ENCODE measurements at regions not wholly inside any gene's neighbourhood (a gene's known extent, or its start where the extent isn't known, plus 50 kb on each side); places are given as distances from the start of the nearest gene placed in this dataset.

GRCh38 chr18:42606886-42607495 is 508.5 kb downstream of the RIT2 start:
- H3K9me3 ChIP-seq (ENCODE audit: insufficient read depth, low read depth), result no peaks in the 10 kb centered on the region
- H3K9me2 ChIP-seq (ENCODE audit: insufficient read depth), result no peaks in the 10 kb centered on the region
- no TSS peak for BruUV-seq (replicated peaks)
- H2AFZ ChIP-seq, result no peak overlapping the region
- H3K27ac ChIP-seq, result no peak overlapping the region
- no peaks in the 10 kb centered on the region for H3F3A ChIP-seq (ENCODE audit: insufficient read depth, low read depth)
- H3K36me3 ChIP-seq (ENCODE audit: low read depth), result no peaks in the 10 kb centered on the region
- H3K4me2 ChIP-seq, result no peak overlapping the region
- H3K27me3 ChIP-seq (ENCODE audit: insufficient read depth, low read depth), result no peaks in the 10 kb centered on the region
- no peaks in the 10 kb centered on the region for H3K4me1 ChIP-seq (replicated peaks; ENCODE audit: insufficient read depth)
- intact Hi-C loops (cut with micrococcal nuclease; ENCODE audit: unreplicated experiment), result no loop called here
- ChIA-PET CTCF (no interaction called here), POLR2A (ENCODE audit: unreplicated experiment) (no interaction called here)
- no peak overlapping the region for H3K4me3 ChIP-seq
- no peaks in the 10 kb centered on the region for H4K20me1 ChIP-seq (ENCODE audit: insufficient read depth)
- TF ChIP-seq EZH2 (IDR thresholded peaks at IDR 0.05; ENCODE audit: low read depth) (no peak), CTCF (conservative IDR thresholded peaks at IDR 0.05) (no peak)
- no peaks in the 10 kb centered on the region for H3K79me2 ChIP-seq (ENCODE audit: low read depth)
- DNase-seq, result no peak

- intact Hi-C loops (cut with micrococcal nuclease; ENCODE audit: unreplicated experiment), result no loop called here
- Histone ChIP-seq H3F3A (ENCODE audit: insufficient read depth, low read depth) (no peaks in the 10 kb centered on the region), H3K27ac (no peak overlapping the region), H2AFZ (no peak overlapping the region), H4K20me1 (ENCODE audit: insufficient read depth) (no peaks in the 10 kb centered on the region), H3K9me2 (ENCODE audit: insufficient read depth) (no peaks in the 10 kb centered on the region), H3K27me3 (ENCODE audit: insufficient read depth, low read depth) (no peaks in the 10 kb centered on the region), H3K4me1 (replicated peaks; ENCODE audit: insufficient read depth) (no peaks in the 10 kb centered on the region), H3K4me3 (no peak overlapping the region), H3K4me2 (no peak overlapping the region), H3K9me3 (ENCODE audit: insufficient read depth, low read depth) (no peaks in the 10 kb centered on the region), H3K36me3 (ENCODE audit: low read depth) (no peaks in the 10 kb centered on the region), H3K79me2 (ENCODE audit: low read depth) (no peaks in the 10 kb centered on the region)
- POLR2A ChIA-PET (ENCODE audit: unreplicated experiment), result no interaction called here
- TF ChIP-seq EZH2 (IDR thresholded peaks at IDR 0.05; ENCODE audit: low read depth), result no peak
- no peak for TF ChIP-seq CTCF (conservative IDR thresholded peaks at IDR 0.05)
- CTCF ChIA-PET, result no interaction called here
- no peak for DNase-seq
- BruUV-seq (replicated peaks), result no TSS peak
Measured at GRCh38 chr18:42611134-42611533, 504.4 kb downstream of the RIT2 start.

- TF ChIP-seq EZH2 (IDR thresholded peaks at IDR 0.05; ENCODE audit: low read depth) (no peak), CTCF (conservative IDR thresholded peaks at IDR 0.05) (no peak)
- Histone ChIP-seq H3K79me2 (ENCODE audit: low read depth) (no peaks in the 10 kb centered on the region), H4K20me1 (ENCODE audit: insufficient read depth) (no peaks in the 10 kb centered on the region), H3K4me2 (no peak overlapping the region), H3K4me3 (no peak overlapping the region), H3K27ac (no peak overlapping the region), H3K9me2 (ENCODE audit: insufficient read depth) (no peaks in the 10 kb centered on the region), H3K4me1 (replicated peaks; ENCODE audit: insufficient read depth) (no peaks in the 10 kb centered on the region), H3K27me3 (ENCODE audit: insufficient read depth, low read depth) (no peaks in the 10 kb centered on the region), H3K9me3 (ENCODE audit: insufficient read depth, low read depth) (no peaks in the 10 kb centered on the region), H3F3A (ENCODE audit: insufficient read depth, low read depth) (no peaks in the 10 kb centered on the region), H3K36me3 (ENCODE audit: low read depth) (no peaks in the 10 kb centered on the region), H2AFZ (no peak overlapping the region)
- POLR2A ChIA-PET (ENCODE audit: unreplicated experiment), result no interaction called here
- DNase-seq, result no peak
- CTCF ChIA-PET, result no interaction called here
- intact Hi-C loops (cut with micrococcal nuclease; ENCODE audit: unreplicated experiment), result no loop called here
- BruUV-seq (replicated peaks), result no TSS peak
Measured at GRCh38 chr18:42614619-42615293, 500.7 kb downstream of the RIT2 start.
